ENCODE measurements at regions not wholly inside any gene's neighbourhood (a gene's known extent, or its start where the extent isn't known, plus 50 kb on each side); places are given as distances from the start of the nearest gene placed in this dataset.

DNA sequence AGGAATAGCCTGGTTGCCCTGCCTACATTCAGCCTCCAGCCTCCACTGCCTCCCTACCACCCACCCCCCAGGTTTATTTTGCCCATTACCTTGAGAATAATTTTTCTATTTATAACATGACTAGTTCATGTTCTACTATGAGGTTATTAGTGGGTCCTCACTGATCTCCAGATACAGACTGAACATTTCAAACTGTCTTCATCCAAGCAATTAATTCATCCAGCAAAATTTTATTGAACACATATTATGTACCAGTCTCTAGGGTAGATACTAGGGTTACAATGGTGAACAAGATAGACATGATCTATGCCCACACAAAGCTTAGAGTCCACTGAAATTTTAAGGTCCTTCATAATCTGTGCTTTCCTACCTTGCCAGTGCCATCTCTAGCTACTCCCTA is 51.6 kb upstream of the FHIP2A start:
- no peak for DNase-seq

DNA sequence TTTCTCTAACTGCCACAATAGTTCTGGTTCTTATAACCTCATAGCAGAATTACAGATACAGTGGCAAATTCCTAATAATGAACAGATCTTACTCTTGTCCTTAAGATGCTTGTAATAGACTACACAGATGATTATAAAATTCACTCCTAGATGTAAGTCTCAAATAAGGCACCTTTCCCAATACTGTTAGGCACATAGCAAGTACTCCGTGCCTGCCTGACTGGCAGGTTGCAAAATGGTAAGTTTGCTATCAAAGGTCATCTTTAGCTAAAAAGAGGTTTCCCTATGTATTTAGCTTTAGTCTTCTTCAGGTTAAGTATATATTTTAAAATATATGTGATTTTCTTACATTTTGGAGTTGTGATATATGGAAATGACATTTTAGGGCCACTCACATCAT is 50.4 kb upstream of the FHIP2A start:
- no peak for DNase-seq

DNA sequence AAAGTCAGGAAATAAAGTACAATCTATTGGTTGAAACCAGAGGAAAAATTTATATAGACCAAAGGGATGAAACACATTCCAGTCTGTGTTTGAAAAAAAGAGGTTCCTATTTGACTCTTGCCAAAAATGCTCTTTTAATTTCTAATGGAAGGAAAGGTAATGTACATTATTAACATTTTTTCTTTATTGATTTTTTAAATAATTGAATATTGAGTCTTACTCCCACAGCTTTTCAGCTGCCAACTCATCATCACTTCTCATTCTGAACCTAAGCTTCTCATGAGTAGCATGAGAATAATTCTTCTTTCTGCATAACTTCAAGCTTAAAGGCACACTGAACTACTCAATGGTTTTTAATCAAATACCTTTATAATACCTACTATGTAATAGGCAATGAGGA is 49.8 kb upstream of the FHIP2A start:
- no peak for DNase-seq

Data from right lung (tissue), 2 donors.